ENCODE measurements at regions not wholly inside any gene's neighbourhood (a gene's known extent, or its start where the extent isn't known, plus 50 kb on each side); places are given as distances from the start of the nearest gene placed in this dataset.
"Not testable (repeated sequence)": the region's sequence is repeated elsewhere in the genome, so short reads cannot be mapped to it uniquely, and the experiment has no call there.

DNA sequence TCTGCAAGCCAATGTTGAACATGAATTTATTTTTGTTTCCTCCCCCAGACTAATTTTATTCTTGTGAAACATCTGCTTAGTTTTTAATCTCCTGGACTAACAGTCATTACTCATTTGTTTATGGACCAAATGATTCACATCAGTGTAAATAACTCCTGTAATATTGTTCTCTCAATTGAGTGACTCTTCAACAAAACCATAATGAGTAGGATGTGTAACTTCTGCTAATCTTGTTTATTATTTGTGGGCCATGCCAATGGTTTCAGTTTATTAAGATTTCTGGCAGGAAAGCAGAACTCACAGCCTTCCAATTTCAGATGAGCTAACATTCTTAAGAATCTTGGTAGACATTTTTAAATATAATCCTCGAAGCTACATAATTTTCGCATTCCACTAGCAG, 1216.3 kb upstream of the GOT2 start:
- intact Hi-C loops (cut with DNase I): no loop called here
- no peak for ATAC-seq
- Histone ChIP-seq H3K27ac (no peak overlapping the region), H3K4me3 (no peak overlapping the region), H3K4me1 (no peaks in the 10 kb centered on the region), H3K27me3 (no peaks in the 10 kb centered on the region), H3K36me3 (replicated peaks in 1 of 2; ENCODE audit: insufficient read depth in 1 of 2, low read depth in 2 of 2) (no peaks in the 10 kb centered on the region), H3K9me3 (no peaks in the 10 kb centered on the region)
- WGBS, 2 donors: 59 to 72% methylated on average over 2 of the region's 2 CpGs
- DNase-seq: no peak
- TF ChIP-seq POLR2A (IDR thresholded peaks at IDR 0.05): no peak
- TF ChIP-seq, protein P1, sequence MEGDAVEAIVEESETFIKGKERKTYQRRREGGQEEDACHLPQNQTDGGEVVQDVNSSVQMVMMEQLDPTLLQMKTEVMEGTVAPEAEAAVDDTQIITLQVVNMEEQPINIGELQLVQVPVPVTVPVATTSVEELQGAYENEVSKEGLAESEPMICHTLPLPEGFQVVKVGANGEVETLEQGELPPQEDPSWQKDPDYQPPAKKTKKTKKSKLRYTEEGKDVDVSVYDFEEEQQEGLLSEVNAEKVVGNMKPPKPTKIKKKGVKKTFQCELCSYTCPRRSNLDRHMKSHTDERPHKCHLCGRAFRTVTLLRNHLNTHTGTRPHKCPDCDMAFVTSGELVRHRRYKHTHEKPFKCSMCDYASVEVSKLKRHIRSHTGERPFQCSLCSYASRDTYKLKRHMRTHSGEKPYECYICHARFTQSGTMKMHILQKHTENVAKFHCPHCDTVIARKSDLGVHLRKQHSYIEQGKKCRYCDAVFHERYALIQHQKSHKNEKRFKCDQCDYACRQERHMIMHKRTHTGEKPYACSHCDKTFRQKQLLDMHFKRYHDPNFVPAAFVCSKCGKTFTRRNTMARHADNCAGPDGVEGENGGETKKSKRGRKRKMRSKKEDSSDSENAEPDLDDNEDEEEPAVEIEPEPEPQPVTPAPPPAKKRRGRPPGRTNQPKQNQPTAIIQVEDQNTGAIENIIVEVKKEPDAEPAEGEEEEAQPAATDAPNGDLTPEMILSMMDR (IDR thresholded peaks at IDR 0.05): no peak

DNA sequence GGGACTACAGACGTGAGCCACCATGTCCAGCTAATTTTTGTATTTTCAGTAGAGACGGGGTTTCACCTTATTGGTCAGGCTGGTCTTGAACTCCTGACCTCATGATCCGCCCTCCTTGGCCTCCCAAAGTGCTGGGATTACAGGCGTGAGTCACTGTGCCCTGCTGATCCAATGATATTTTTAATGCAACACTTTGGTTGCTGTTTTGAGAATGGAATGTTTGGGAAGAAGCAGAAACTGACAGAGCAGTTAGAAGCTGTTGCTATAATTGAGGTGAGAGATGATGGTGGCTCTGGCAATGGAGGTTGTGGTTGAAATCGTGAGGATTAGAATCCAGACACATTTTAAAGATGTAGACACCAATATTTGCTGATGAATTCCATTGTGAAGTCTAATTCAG, 1209.9 kb upstream of the GOT2 start:
- DNase-seq; intact Hi-C loops (cut with DNase I); H3K27me3 ChIP-seq; ATAC-seq; H3K9me3 ChIP-seq; H3K36me3 ChIP-seq (replicated peaks in 1 of 2; ENCODE audit: insufficient read depth in 1 of 2, low read depth in 2 of 2); H3K27ac ChIP-seq; H3K4me1 ChIP-seq; H3K4me3 ChIP-seq: not testable (repeated sequence)
- WGBS, 2 donors: 36 to 48% methylated on average over 5 of the region's 5 CpGs

DNA sequence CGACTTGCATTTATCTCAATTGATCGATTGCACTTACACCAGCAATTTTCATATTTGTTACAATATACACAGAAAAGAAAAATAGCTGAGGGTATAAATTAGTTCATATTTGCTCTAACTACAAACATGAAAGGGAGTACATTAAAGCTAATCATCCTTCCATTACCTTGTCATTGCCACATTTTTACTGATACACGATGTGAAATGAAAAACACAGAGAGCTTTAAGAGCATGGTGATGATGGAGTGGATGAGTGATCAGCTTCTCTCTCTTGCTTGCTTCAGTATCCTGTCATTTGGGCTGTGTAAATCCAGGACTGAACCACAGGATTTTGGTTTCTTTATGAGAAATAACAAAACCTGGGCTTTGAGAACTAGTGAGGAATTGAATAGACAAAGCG, 1207.5 kb upstream of the GOT2 start:
- no peaks in the 10 kb centered on the region for H3K27me3 ChIP-seq
- H3K9me3 ChIP-seq: no peaks in the 10 kb centered on the region
- TF ChIP-seq, protein P1 (IDR thresholded peaks at IDR 0.05): no peak
- no peak for TF ChIP-seq POLR2A (IDR thresholded peaks at IDR 0.05)
- H3K4me1 ChIP-seq: no peaks in the 10 kb centered on the region
- H3K4me3 ChIP-seq: no peak overlapping the region
- DNase-seq (no peak), ATAC-seq (no peak)
- no peaks in the 10 kb centered on the region for H3K36me3 ChIP-seq (replicated peaks in 1 of 2; ENCODE audit: insufficient read depth in 1 of 2, low read depth in 2 of 2)
- 50 to 58% methylated on average over 4 of the region's 4 CpGs for whole genome bisulfite sequencing, 2 donors
- H3K27ac ChIP-seq: no peak overlapping the region
- intact Hi-C loops (cut with DNase I): no loop called here

DNA sequence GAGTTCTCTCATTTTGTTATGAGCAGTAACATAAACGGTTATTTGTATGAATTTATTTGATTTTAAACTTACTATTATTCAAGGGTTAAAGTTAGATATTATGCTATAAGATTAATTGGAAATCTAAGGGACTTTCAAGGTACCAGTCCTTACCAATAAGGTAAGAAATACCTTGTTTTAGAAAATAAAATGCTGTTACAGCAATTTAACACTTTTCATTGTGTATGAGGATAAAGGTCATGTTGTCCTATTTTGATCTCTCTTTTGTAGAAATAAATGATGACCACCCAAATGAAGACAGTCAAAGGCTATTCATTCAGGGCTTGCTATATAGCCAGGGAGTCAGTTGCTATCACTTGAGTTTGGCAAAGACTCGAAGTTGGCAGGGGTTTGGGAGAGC, 1185.9 kb upstream of the GOT2 start:
- intact Hi-C loops (cut with DNase I): no loop called here
- no peaks in the 10 kb centered on the region for H3K36me3 ChIP-seq (replicated peaks in 1 of 2; ENCODE audit: insufficient read depth in 1 of 2, low read depth in 2 of 2)
- H3K27ac ChIP-seq: no peak overlapping the region
- H3K27me3 ChIP-seq: no peaks in the 10 kb centered on the region
- WGBS, 2 donors: 49 to 54% methylated on average over 2 of the region's 2 CpGs
- H3K4me1 ChIP-seq: no peaks in the 10 kb centered on the region
- no peaks in the 10 kb centered on the region for H3K9me3 ChIP-seq
- DNase-seq (no peak), ATAC-seq (no peak)
- H3K4me3 ChIP-seq: no peak overlapping the region
- TF ChIP-seq, protein P1 (IDR thresholded peaks at IDR 0.05): no peak
- no peak for TF ChIP-seq POLR2A (IDR thresholded peaks at IDR 0.05)

DNA sequence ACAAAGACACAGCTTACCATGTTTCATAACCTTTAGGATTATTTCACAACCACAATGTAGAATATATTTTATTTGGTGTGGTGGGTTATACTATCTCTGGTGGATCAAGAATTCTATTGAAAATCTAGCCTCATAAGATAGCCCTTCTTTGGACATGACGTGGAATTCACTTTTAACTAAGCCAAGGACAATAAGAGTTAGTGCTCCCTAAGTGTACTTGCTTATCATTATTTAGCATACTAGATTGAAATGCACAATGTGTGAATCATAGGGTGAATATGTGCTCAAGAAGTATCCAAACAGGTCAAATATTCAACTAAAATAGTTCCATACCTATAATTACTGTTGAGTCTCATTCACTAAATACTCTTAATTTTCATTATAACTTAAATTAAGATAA, 1179.5 kb upstream of the GOT2 start:
- no peak for TF ChIP-seq POLR2A (IDR thresholded peaks at IDR 0.05)
- TF ChIP-seq, protein P1 (IDR thresholded peaks at IDR 0.05): no peak
- H3K4me1 ChIP-seq: no peaks in the 10 kb centered on the region
- WGBS, 2 donors: 55 to 57% methylated on average over 1 of the region's 1 CpG
- intact Hi-C loops (cut with DNase I): no loop called here
- H3K36me3 ChIP-seq (replicated peaks in 1 of 2; ENCODE audit: insufficient read depth in 1 of 2, low read depth in 2 of 2): no peaks in the 10 kb centered on the region
- no peak for ATAC-seq
- no peaks in the 10 kb centered on the region for H3K27me3 ChIP-seq
- DNase-seq: no peak
- H3K27ac ChIP-seq: no peak overlapping the region
- H3K4me3 ChIP-seq: no peak overlapping the region
- no peaks in the 10 kb centered on the region for H3K9me3 ChIP-seq
